ENCODE measurements at regions not wholly inside any gene's neighbourhood (a gene's known extent, or its start where the extent isn't known, plus 50 kb on each side); places are given as distances from the start of the nearest gene placed in this dataset.

- Histone ChIP-seq H3K27ac (ENCODE audit: low read depth in 1 of 2, low read length in 1 of 2) (no peak overlapping the region), H3K9me3 (ENCODE audit: control insufficient read depth in 2 of 2, insufficient read depth in 1 of 2, low read length in 1 of 2) (no peaks in the 10 kb centered on the region), H3K36me3 (ENCODE audit: control insufficient read depth in 2 of 2, insufficient read depth in 2 of 2, low read length in 1 of 2) (no peaks in the 10 kb centered on the region), H3K4me3 (ENCODE audit: low read length in 2 of 2) (no peak overlapping the region), H3K4me1 (ENCODE audit: control insufficient read depth in 2 of 2, insufficient read depth in 2 of 2, low read length in 2 of 2) (no peaks in the 10 kb centered on the region), H3K27me3 (ENCODE audit: control insufficient read depth in 2 of 2, insufficient read depth in 1 of 2, low read length in 1 of 2) (no peaks in the 10 kb centered on the region)
- 87% methylated on average over 7 of the region's 7 CpGs for WGBS
- DNase-seq (ENCODE audit: low read depth in 6 of 9, low spot score in 9 of 9) = no peak
These were observed 83.1 kb upstream of the CSF3R start for GRCh38 chr1:36565576-36566501.

- no peak overlapping the region for H3K4me3 ChIP-seq (ENCODE audit: low read length in 2 of 2)
- H3K9me3 ChIP-seq (ENCODE audit: control insufficient read depth in 2 of 2, insufficient read depth in 1 of 2, low read length in 1 of 2) = no peaks in the 10 kb centered on the region
- H3K4me1 ChIP-seq (ENCODE audit: control insufficient read depth in 2 of 2, insufficient read depth in 2 of 2, low read length in 2 of 2) = no peaks in the 10 kb centered on the region
- DNase-seq (ENCODE audit: low read depth in 6 of 9, low spot score in 9 of 9) = no peak
- H3K27me3 ChIP-seq (ENCODE audit: control insufficient read depth in 2 of 2, insufficient read depth in 1 of 2, low read length in 1 of 2) = no peaks in the 10 kb centered on the region
- no peaks in the 10 kb centered on the region for H3K36me3 ChIP-seq (ENCODE audit: control insufficient read depth in 2 of 2, insufficient read depth in 2 of 2, low read length in 1 of 2)
- 90% methylated on average over 3 of the region's 3 CpGs for WGBS
- H3K27ac ChIP-seq (ENCODE audit: low read depth in 1 of 2, low read length in 1 of 2) = no peak overlapping the region
These were observed 79.5 kb upstream of the CSF3R start for GRCh38 chr1:36562181-36562685.

GRCh38 chr1:36561361-36561724 lies 78.6 kb upstream of the CSF3R start:
- Histone ChIP-seq H3K27me3 (ENCODE audit: control insufficient read depth in 2 of 2, insufficient read depth in 1 of 2, low read length in 1 of 2) (no peaks in the 10 kb centered on the region), H3K36me3 (ENCODE audit: control insufficient read depth in 2 of 2, insufficient read depth in 2 of 2, low read length in 1 of 2) (no peaks in the 10 kb centered on the region), H3K9me3 (ENCODE audit: control insufficient read depth in 2 of 2, insufficient read depth in 1 of 2, low read length in 1 of 2) (no peaks in the 10 kb centered on the region), H3K27ac (ENCODE audit: low read depth in 1 of 2, low read length in 1 of 2) (no peak overlapping the region), H3K4me3 (ENCODE audit: low read length in 2 of 2) (no peak overlapping the region), H3K4me1 (ENCODE audit: control insufficient read depth in 2 of 2, insufficient read depth in 2 of 2, low read length in 2 of 2) (no peaks in the 10 kb centered on the region)
- DNase-seq (ENCODE audit: low read depth in 6 of 9, low spot score in 9 of 9) = no peak
- WGBS = 95% methylated on average over 9 of the region's 9 CpGs

- H3K9me3 ChIP-seq (ENCODE audit: control insufficient read depth in 2 of 2, insufficient read depth in 1 of 2, low read length in 1 of 2) = no peaks in the 10 kb centered on the region
- H3K27me3 ChIP-seq (ENCODE audit: control insufficient read depth in 2 of 2, insufficient read depth in 1 of 2, low read length in 1 of 2) = no peaks in the 10 kb centered on the region
- 93% methylated on average over 12 of the region's 12 CpGs for WGBS
- DNase-seq (ENCODE audit: low read depth in 6 of 9, low spot score in 9 of 9) = no peak
- H3K4me3 ChIP-seq (ENCODE audit: low read length in 2 of 2) = no peak overlapping the region
- H3K36me3 ChIP-seq (ENCODE audit: control insufficient read depth in 2 of 2, insufficient read depth in 2 of 2, low read length in 1 of 2) = no peaks in the 10 kb centered on the region
- no peak overlapping the region for H3K27ac ChIP-seq (ENCODE audit: low read depth in 1 of 2, low read length in 1 of 2)
- H3K4me1 ChIP-seq (ENCODE audit: control insufficient read depth in 2 of 2, insufficient read depth in 2 of 2, low read length in 2 of 2) = no peaks in the 10 kb centered on the region
These were observed 78.1 kb upstream of the CSF3R start for GRCh38 chr1:36560621-36561360.

GRCh38 chr1:36560177-36560576 lies 77.5 kb upstream of the CSF3R start:
- H3K4me3 ChIP-seq (ENCODE audit: low read length in 2 of 2) = no peak overlapping the region
- H3K9me3 ChIP-seq (ENCODE audit: control insufficient read depth in 2 of 2, insufficient read depth in 1 of 2, low read length in 1 of 2) = no peaks in the 10 kb centered on the region
- no peak for DNase-seq (ENCODE audit: low read depth in 6 of 9, low spot score in 9 of 9)
- WGBS = 88% methylated on average over 8 of the region's 8 CpGs
- no peaks in the 10 kb centered on the region for H3K4me1 ChIP-seq (ENCODE audit: control insufficient read depth in 2 of 2, insufficient read depth in 2 of 2, low read length in 2 of 2)
- H3K27ac ChIP-seq (ENCODE audit: low read depth in 1 of 2, low read length in 1 of 2) = no peak overlapping the region
- H3K27me3 ChIP-seq (ENCODE audit: control insufficient read depth in 2 of 2, insufficient read depth in 1 of 2, low read length in 1 of 2) = peaks cover 0 to under 1% of the 10 kb centered on the region in 2 donors
- H3K36me3 ChIP-seq (ENCODE audit: control insufficient read depth in 2 of 2, insufficient read depth in 2 of 2, low read length in 1 of 2) = no peaks in the 10 kb centered on the region

GRCh38 chr1:36559061-36559460 lies 76.3 kb upstream of the CSF3R start:
- peaks cover 0 to 3% of the 10 kb centered on the region in 2 donors for H3K27me3 ChIP-seq (ENCODE audit: control insufficient read depth in 2 of 2, insufficient read depth in 1 of 2, low read length in 1 of 2)
- H3K36me3 ChIP-seq (ENCODE audit: control insufficient read depth in 2 of 2, insufficient read depth in 2 of 2, low read length in 1 of 2) = no peaks in the 10 kb centered on the region
- H3K4me3 ChIP-seq (ENCODE audit: low read length in 2 of 2) = no peak overlapping the region
- H3K27ac ChIP-seq (ENCODE audit: low read depth in 1 of 2, low read length in 1 of 2) = no peak overlapping the region
- no peaks in the 10 kb centered on the region for H3K9me3 ChIP-seq (ENCODE audit: control insufficient read depth in 2 of 2, insufficient read depth in 1 of 2, low read length in 1 of 2)
- no peaks in the 10 kb centered on the region for H3K4me1 ChIP-seq (ENCODE audit: control insufficient read depth in 2 of 2, insufficient read depth in 2 of 2, low read length in 2 of 2)
- 83% methylated on average over 8 of the region's 8 CpGs for WGBS
- DNase-seq (ENCODE audit: low read depth in 6 of 9, low spot score in 9 of 9) = no peak

GRCh38 chr1:36557041-36558000 lies 74.6 kb upstream of the CSF3R start:
- no peaks in the 10 kb centered on the region for H3K9me3 ChIP-seq (ENCODE audit: control insufficient read depth in 2 of 2, insufficient read depth in 1 of 2, low read length in 1 of 2)
- H3K27me3 ChIP-seq (ENCODE audit: control insufficient read depth in 2 of 2, insufficient read depth in 1 of 2, low read length in 1 of 2) = peaks cover 0 to 9% of the 10 kb centered on the region in 2 donors
- no peak for DNase-seq (ENCODE audit: low read depth in 6 of 9, low spot score in 9 of 9)
- H3K27ac ChIP-seq (ENCODE audit: low read depth in 1 of 2, low read length in 1 of 2) = no peak overlapping the region
- no peaks in the 10 kb centered on the region for H3K4me1 ChIP-seq (ENCODE audit: control insufficient read depth in 2 of 2, insufficient read depth in 2 of 2, low read length in 2 of 2)
- H3K4me3 ChIP-seq (ENCODE audit: low read length in 2 of 2) = no peak overlapping the region
- no peaks in the 10 kb centered on the region for H3K36me3 ChIP-seq (ENCODE audit: control insufficient read depth in 2 of 2, insufficient read depth in 2 of 2, low read length in 1 of 2)
- WGBS = 86% methylated on average over 14 of the region's 14 CpGs

- 89% methylated on average over 5 of the region's 5 CpGs for WGBS
- Histone ChIP-seq H3K9me3 (ENCODE audit: control insufficient read depth in 2 of 2, insufficient read depth in 1 of 2, low read length in 1 of 2) (no peaks in the 10 kb centered on the region), H3K36me3 (ENCODE audit: control insufficient read depth in 2 of 2, insufficient read depth in 2 of 2, low read length in 1 of 2) (no peaks in the 10 kb centered on the region), H3K27me3 (ENCODE audit: control insufficient read depth in 2 of 2, insufficient read depth in 1 of 2, low read length in 1 of 2) (peaks cover 0 to 9% of the 10 kb centered on the region in 2 donors), H3K4me3 (ENCODE audit: low read length in 2 of 2) (no peak overlapping the region), H3K4me1 (ENCODE audit: control insufficient read depth in 2 of 2, insufficient read depth in 2 of 2, low read length in 2 of 2) (no peaks in the 10 kb centered on the region), H3K27ac (ENCODE audit: low read depth in 1 of 2, low read length in 1 of 2) (no peak overlapping the region)
- DNase-seq (ENCODE audit: low read depth in 6 of 9, low spot score in 9 of 9) = no peak
These were observed 72.3 kb upstream of the CSF3R start for GRCh38 chr1:36555041-36555440.

All from thymus (tissue), 11 donors.